ENCODE measurements at regions not wholly inside any gene's neighbourhood (a gene's known extent, or its start where the extent isn't known, plus 50 kb on each side); places are given as distances from the start of the nearest gene placed in this dataset.

GRCh38 chr16:86285938-86286921 lies 224.1 kb upstream of the FOXF1 start:
- DNase-seq (ENCODE audit: extremely low spot score), result no peak
- CTCF ChIA-PET, result interaction anchor here (0.6 kb wide), 1 partner anchor 55 kb away, joined by 3 read pairs; no protein-coding TSS in a partner anchor
- POLR2A ChIA-PET, result no interaction called here
- no peak for TF ChIP-seq NFRKB (IDR thresholded peaks at IDR 0.05)
- TF ChIP-seq CTBP1 (IDR thresholded peaks at IDR 0.05; ENCODE audit: borderline replicate concordance), result no peak
- TF ChIP-seq FOXK2 (IDR thresholded peaks at IDR 0.05), result no peak
- no peak for TF ChIP-seq ARNT (IDR thresholded peaks at IDR 0.05)
- TF ChIP-seq L3MBTL2 (conservative IDR thresholded peaks at IDR 0.05), result no peak
- no peak for TF ChIP-seq BHLHE40 (IDR thresholded peaks at IDR 0.05; ENCODE audit: borderline replicate concordance)
- no peak for TF ChIP-seq HDGF (IDR thresholded peaks at IDR 0.05; ENCODE audit: borderline replicate concordance)
- TF ChIP-seq PKNOX1 (IDR thresholded peaks at IDR 0.05), result no peak
- TF ChIP-seq ELF4 (IDR thresholded peaks at IDR 0.05), result no peak
- TF ChIP-seq TARDBP (IDR thresholded peaks at IDR 0.05), result no peak
- no peak for TF ChIP-seq FOXM1 (IDR thresholded peaks at IDR 0.05; ENCODE audit: borderline replicate concordance)
- no peak for TF ChIP-seq FOXA1 (IDR thresholded peaks at IDR 0.05)
- TF ChIP-seq SP1 (IDR thresholded peaks at IDR 0.05), result no peak
- TF ChIP-seq ZNF384 (IDR thresholded peaks at IDR 0.05), result no peak
- no peak for TF ChIP-seq SUZ12 (IDR thresholded peaks at IDR 0.05)
- no peak for TF ChIP-seq LEF1 (IDR thresholded peaks at IDR 0.05; ENCODE audit: borderline replicate concordance)

GRCh38 chr16:86286991-86287663 lies 223.2 kb upstream of the FOXF1 start:
- POLR2A ChIA-PET, result no interaction called here
- no peak for TF ChIP-seq CTBP1 (IDR thresholded peaks at IDR 0.05; ENCODE audit: borderline replicate concordance)
- TF ChIP-seq SP1 (IDR thresholded peaks at IDR 0.05), result no peak
- no peak for TF ChIP-seq FOXK2 (IDR thresholded peaks at IDR 0.05)
- TF ChIP-seq FOXM1 (IDR thresholded peaks at IDR 0.05; ENCODE audit: borderline replicate concordance), result no peak
- no peak for TF ChIP-seq L3MBTL2 (conservative IDR thresholded peaks at IDR 0.05)
- TF ChIP-seq FOXA1 (IDR thresholded peaks at IDR 0.05), result no peak
- TF ChIP-seq BHLHE40 (IDR thresholded peaks at IDR 0.05; ENCODE audit: borderline replicate concordance), result no peak
- TF ChIP-seq ARNT (IDR thresholded peaks at IDR 0.05), result no peak
- TF ChIP-seq TARDBP (IDR thresholded peaks at IDR 0.05), result no peak
- no peak for TF ChIP-seq NFRKB (IDR thresholded peaks at IDR 0.05)
- no peak for TF ChIP-seq ZNF384 (IDR thresholded peaks at IDR 0.05)
- TF ChIP-seq HDGF (IDR thresholded peaks at IDR 0.05; ENCODE audit: borderline replicate concordance), result no peak
- TF ChIP-seq SUZ12 (IDR thresholded peaks at IDR 0.05), result no peak
- CTCF ChIA-PET, result no interaction called here
- no peak for DNase-seq (ENCODE audit: extremely low spot score)

GRCh38 chr16:86287664-86288201 lies 222.6 kb upstream of the FOXF1 start:
- DNase-seq (ENCODE audit: extremely low spot score), result no peak
- ChIA-PET CTCF (no interaction called here), POLR2A (no interaction called here)
- no peak for TF ChIP-seq BHLHE40 (IDR thresholded peaks at IDR 0.05; ENCODE audit: borderline replicate concordance)
- TF ChIP-seq ARNT (IDR thresholded peaks at IDR 0.05), result no peak
- TF ChIP-seq LEF1 (IDR thresholded peaks at IDR 0.05; ENCODE audit: borderline replicate concordance), result no peak

- CTCF ChIA-PET, result no interaction called here
- TF ChIP-seq HDGF (IDR thresholded peaks at IDR 0.05; ENCODE audit: borderline replicate concordance), result no peak
- no peak for TF ChIP-seq FOXK2 (IDR thresholded peaks at IDR 0.05)
- no peak for TF ChIP-seq FOXM1 (IDR thresholded peaks at IDR 0.05; ENCODE audit: borderline replicate concordance)
- TF ChIP-seq TARDBP (IDR thresholded peaks at IDR 0.05), result no peak
- TF ChIP-seq CTBP1 (IDR thresholded peaks at IDR 0.05; ENCODE audit: borderline replicate concordance), result no peak
- no peak for TF ChIP-seq BHLHE40 (IDR thresholded peaks at IDR 0.05; ENCODE audit: borderline replicate concordance)
- TF ChIP-seq L3MBTL2 (conservative IDR thresholded peaks at IDR 0.05), result no peak
- no peak for TF ChIP-seq ZNF384 (IDR thresholded peaks at IDR 0.05)
- TF ChIP-seq SP1 (IDR thresholded peaks at IDR 0.05), result no peak
- no peak for TF ChIP-seq PKNOX1 (IDR thresholded peaks at IDR 0.05)
- no peak for TF ChIP-seq FOXA1 (IDR thresholded peaks at IDR 0.05)
- no peak for TF ChIP-seq LEF1 (IDR thresholded peaks at IDR 0.05; ENCODE audit: borderline replicate concordance)
- no peak for TF ChIP-seq NFRKB (IDR thresholded peaks at IDR 0.05)
- no peak for TF ChIP-seq ARNT (IDR thresholded peaks at IDR 0.05)
- DNase-seq (ENCODE audit: extremely low spot score), result no peak
- POLR2A ChIA-PET, result no interaction called here
Observed at GRCh38 chr16:86288716-86289294, 221.5 kb upstream of the FOXF1 start.

- ChIA-PET CTCF (no interaction called here), POLR2A (no interaction called here)
- no peak for DNase-seq (ENCODE audit: extremely low spot score)
- TF ChIP-seq NFRKB (IDR thresholded peaks at IDR 0.05) (no peak), TARDBP (IDR thresholded peaks at IDR 0.05) (no peak), FOXK2 (IDR thresholded peaks at IDR 0.05) (no peak), ARNT (IDR thresholded peaks at IDR 0.05) (no peak)
Observed at GRCh38 chr16:86289304-86289703, 221.0 kb upstream of the FOXF1 start.

GRCh38 chr16:86289907-86290306 lies 220.4 kb upstream of the FOXF1 start:
- TF ChIP-seq SP1 (IDR thresholded peaks at IDR 0.05) (no peak), NFRKB (IDR thresholded peaks at IDR 0.05) (no peak), TARDBP (IDR thresholded peaks at IDR 0.05) (no peak), ARNT (IDR thresholded peaks at IDR 0.05) (no peak), LEF1 (IDR thresholded peaks at IDR 0.05; ENCODE audit: borderline replicate concordance) (no peak), FOXM1 (IDR thresholded peaks at IDR 0.05; ENCODE audit: borderline replicate concordance) (no peak), HDGF (IDR thresholded peaks at IDR 0.05; ENCODE audit: borderline replicate concordance) (no peak), PKNOX1 (IDR thresholded peaks at IDR 0.05) (no peak), FOXK2 (IDR thresholded peaks at IDR 0.05) (no peak), ZNF384 (IDR thresholded peaks at IDR 0.05) (no peak), FOXA1 (IDR thresholded peaks at IDR 0.05) (no peak), ELF4 (IDR thresholded peaks at IDR 0.05) (no peak), L3MBTL2 (conservative IDR thresholded peaks at IDR 0.05) (no peak), SUZ12 (IDR thresholded peaks at IDR 0.05) (no peak)
- ChIA-PET POLR2A (no interaction called here), CTCF (no interaction called here)
- no peak for DNase-seq (ENCODE audit: extremely low spot score)
